GM21786 (cell line): ENCODE measurements at regions not wholly inside any gene's neighbourhood (a gene's known extent, or its start where the extent isn't known, plus 50 kb on each side); places are given as distances from the start of the nearest gene placed in this dataset.

Experiments
- ATAC-seq: cut with Tn5 transposase; IDR thresholded peaks from one replicate; pipeline ENCODE4 v1.9.1; 2021; ENCODE audit not compliant: unreplicated experiment

DNA sequence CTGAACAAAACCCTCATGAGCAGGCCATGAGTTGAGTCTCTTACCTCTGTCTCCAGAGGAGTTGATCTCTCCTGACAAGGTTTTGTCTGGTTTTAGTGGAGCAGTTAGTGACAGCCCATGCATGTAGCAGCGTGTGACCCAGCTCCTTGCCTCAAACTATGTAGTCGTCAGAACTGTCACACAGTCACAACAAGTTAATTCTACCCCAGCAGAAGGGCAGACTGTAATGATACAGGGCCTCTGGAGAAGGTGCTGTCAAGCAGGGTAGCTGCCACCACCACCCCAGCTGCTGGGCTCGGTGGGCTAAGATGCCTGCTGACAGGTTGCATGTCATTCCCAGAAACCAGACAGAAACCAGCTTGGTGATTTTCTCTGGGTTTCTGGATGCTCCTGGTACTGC lies 194.5 kb downstream of the PSAT1 start:
- no peak for ATAC-seq

DNA sequence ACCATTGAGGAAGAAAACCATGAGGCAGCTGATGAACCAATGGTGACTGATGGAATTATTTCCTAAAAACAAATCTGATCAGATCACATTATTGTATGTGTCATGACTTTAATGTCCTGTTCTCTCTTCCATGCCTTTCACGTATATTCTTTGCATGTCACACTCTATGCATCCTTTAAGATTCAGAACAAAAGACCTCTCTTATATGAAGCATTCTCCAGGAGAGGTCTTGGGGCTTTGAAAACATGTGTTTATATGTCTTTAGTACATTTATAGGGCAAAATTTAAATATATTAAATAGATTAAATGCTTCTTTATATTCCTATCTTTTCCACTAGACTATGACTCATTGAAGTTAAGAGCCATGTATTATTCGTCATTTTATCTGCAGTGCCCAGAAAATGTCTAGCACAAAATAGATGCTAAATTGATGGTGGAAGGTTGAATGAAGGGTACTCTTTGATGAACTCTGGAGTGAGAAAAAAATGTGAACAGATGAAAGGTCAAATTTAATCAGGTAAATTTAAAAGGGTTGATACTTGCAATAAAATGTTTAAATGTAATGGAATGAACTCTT lies 196.3 kb downstream of the PSAT1 start:
- no peak for ATAC-seq

DNA sequence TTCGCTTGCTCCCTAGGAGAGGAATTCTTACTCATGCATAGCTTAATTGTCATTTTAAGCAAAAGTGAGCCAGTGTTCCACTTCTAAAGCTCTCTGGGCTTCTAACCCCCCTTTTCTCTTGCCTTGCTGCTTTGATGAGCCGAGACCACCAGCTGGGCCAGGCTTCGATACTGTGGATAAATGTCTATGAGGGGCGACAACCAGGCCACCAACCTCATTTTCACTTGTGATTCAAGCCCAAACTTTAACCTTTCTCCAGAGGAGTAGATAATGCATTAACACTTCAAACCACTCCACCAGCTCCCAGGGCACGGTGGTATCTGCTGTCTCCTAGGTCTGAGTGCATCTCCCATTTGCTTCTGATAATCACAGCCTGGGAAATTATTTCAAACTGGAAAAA lies 205.6 kb downstream of the PSAT1 start:
- no peak for ATAC-seq

DNA sequence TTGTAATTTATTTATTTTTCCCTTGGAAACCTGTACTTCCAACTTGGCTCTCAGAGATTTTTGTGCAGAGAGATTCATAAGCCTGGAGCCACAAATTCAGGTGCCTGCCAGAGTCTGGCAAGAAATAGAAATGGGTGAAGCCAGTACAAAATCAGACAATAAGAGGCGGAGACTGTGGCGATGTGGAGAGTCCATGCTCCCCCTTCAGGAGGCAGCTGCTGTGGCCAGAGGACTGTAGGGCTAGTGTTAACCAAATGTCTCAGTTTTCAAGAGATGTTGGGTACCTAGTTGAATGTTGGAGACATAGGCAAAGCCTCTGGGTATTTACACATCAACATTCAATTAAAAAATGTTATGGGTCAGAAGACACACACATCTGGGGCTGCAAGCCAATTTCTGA lies 208.6 kb downstream of the PSAT1 start:
- ATAC-seq, result no peak

DNA sequence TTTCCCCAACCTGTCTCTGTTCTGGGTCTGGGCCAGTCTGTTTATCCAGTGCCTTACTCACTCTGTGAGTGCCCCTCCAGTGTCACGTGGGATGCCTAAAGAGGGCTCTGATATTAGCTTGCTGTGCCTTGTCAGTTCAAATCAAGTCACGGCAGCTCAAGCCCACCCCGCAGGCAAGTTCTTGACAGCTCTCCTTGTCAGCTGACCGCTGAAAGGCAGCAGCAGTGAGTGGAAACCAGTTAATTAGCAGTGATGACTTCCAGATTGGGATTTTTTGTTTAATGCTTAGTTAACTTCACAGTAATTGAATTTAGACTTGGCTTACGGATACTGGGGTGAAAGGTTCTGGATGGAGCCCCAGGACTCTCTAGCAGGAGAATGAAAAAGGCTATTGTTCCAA lies 210.1 kb downstream of the PSAT1 start:
- no peak for ATAC-seq

- no peak for ATAC-seq
These were observed 213.1 kb downstream of the PSAT1 start for GRCh38 chr9:78510035-78510434.

GRCh38 chr9:78515108-78515507 lies 218.2 kb downstream of the PSAT1 start:
- ATAC-seq, result no peak

DNA sequence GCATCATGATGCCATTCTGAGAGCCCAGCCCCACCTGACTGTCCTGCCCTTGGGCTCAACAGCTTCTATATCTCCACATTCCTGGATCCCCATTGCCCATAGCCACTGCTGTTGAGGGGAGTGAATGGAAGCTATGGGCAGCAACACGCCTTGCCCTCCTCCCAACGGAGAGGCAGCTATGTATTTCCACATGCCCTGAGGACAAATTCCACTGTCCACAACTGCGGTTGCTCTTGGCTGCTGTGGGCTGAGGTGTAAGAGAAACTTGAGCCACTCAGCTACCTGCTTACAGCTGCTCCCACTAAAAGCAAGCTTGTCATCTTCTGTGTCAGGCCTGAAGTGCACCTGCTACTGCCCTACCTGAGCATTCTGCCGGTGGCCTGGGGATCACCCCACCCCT lies 222.9 kb downstream of the PSAT1 start:
- ATAC-seq, result no peak

DNA sequence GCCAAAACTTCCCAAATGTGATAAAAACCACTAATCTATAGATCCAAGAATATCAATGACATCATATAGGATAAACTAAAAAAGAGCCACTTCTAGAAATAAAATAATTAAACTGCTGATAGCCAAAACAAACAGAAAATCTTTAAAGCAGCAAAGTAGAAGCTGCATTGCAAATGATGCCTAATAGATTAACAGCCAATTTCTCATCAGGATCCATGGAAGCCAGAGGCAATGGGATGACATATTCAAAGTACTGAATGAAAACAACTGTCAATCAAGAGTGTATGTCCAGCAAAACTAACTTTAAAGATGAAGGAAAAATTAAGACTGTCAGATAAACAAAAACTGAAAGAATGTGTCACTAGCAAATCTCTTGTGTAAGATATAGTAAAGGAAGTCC lies 224.8 kb downstream of the PSAT1 start:
- ATAC-seq, result no peak

- ATAC-seq, result no peak
These were observed 229.1 kb downstream of the PSAT1 start for GRCh38 chr9:78525986-78526560.

DNA sequence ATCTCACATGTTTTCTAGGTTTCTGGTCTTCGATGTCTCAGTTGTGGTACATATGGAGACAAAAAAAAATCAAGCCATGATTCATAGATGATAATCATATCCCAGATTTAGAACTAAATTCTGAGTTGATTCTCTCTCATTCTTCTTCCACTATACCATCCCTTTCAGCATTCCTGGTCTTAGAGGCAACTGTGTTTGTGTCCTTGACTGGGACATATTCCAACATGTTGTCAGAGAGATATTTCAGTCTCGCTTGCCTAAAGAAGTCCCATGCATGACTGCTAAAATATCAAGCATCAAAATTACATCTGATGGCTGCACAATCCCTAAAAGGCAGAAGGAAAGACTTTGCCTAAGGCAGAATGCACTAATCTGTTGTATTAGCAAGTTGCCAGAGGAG lies 236.6 kb downstream of the PSAT1 start:
- no peak for ATAC-seq

DNA sequence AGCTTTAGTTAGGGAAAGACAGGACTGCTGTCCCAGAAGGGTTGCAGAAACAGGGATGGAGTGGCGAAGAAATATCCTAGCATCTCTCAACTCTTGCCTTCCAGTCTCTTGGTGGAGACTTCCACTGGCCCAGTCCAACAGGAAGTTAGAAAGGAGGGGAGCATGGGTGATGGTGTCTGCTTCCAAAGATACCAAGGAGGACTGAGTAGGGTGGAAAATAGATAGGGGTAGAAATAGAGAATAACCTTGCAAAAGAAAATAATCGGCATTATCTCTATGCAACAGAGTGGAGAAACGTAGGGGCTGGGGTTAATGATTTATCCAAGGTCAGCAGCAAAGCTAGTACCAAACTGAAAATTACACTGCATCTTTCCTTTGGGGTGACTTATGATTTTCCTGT lies 242.3 kb downstream of the PSAT1 start:
- no peak for ATAC-seq

DNA sequence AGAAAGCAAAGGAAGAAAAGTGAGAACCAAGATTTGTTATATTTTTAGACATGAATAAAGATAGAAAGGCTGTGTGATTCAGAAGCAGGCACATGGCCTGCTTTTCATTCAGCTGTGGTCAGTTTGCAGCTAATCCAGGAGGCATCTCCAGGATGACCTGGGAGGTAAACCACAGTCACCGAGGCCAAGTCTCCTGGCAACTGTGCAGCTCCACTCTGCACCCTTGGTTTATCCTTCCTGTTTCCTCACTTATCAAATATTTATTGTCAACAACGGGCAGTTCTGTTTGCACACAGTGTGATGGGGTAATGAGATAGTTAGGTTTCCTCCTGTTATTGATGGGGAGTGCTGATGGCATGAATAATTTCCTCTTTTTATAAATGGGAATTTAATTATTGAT lies 243.0 kb downstream of the PSAT1 start:
- no peak for ATAC-seq

DNA sequence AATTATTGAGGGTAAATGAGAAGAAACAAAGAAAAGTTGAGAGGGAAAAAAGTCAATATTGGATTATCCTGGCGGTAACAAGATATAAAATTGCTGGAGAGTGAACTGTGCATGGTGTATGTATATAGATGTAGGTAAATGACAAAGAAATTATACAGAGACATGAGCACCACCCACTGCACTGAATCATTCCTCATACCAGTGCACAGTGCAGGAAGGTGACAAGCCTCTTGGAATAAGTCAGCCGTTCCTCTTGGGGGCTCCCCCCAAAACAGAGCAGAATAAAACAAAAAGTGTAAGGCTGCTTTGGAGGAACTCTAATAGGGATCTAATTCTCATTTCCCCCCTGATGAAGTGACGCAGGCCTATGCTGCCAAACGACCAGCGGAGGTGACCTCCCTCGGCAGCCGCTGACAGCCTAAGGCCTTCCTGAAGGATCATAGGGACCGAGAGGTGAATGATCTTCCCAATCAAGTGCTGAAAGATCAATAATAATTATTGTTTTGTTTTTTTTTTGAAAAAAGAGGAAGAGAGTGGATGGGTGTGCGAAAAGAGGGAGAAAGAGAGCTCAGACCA lies 245.0 kb downstream of the PSAT1 start:
- ATAC-seq, result no peak

DNA sequence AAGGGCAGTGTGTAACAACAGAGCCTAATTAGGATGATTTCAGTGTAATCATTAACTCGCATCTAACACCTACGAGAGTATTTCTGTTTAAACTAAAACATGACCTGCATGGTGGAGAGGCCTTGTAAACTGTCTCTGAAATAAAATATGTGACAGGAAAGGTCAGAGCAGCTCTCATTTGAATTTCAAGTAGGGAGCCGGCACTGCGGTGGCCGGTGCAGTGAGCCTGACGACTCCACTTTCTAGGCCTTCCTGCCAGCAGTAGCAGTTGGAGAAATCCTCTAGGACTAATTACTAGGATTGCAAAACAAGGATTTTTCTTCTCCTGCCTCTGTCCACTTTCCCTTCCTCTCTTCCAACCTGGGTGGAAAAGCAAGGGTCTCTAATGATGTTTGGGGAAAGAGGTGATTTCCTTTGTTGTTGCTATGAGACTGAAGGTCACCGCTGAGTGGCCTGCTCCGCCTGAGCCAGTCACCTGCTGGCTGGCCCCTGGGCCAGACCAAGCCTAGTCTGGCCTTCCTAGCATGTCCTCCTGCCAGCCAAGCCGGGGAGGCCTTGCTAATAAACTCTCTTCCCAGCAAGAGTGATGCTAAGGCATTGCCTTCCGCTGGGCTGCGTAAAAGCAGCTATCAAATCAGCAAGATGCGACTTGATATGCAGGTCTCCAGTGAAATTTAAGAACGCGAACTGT lies 245.7 kb downstream of the PSAT1 start:
- ATAC-seq, result no peak

GRCh38 chr9:78543353-78543752 lies 246.4 kb downstream of the PSAT1 start:
- no peak for ATAC-seq

GRCh38 chr9:78544230-78544629 lies 247.3 kb downstream of the PSAT1 start:
- no peak for ATAC-seq

- ATAC-seq, result no peak
These were observed 250.9 kb downstream of the PSAT1 start for GRCh38 chr9:78547831-78548230.

- ATAC-seq, result no peak
These were observed 251.7 kb downstream of the PSAT1 start for GRCh38 chr9:78548670-78549069.

DNA sequence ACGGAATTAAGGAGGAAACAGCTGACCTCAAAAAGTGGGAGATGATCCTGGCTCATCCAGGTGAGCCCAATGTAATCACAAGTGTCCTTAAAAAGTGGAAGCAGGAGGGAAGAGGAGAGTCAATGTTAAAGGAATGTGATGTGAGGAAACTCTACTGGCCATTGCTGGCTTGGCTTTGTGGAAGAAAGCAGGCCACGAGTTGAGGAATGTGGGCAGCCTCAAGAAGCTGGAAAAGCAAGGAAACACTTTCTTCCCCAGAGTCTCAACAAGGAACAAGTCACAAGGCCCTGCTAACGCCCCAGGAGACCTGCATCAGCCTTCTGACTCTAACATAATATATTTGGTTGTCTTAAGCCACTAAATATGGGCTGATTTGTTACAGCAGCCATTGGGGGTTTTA lies 252.8 kb downstream of the PSAT1 start:
- ATAC-seq, result no peak

DNA sequence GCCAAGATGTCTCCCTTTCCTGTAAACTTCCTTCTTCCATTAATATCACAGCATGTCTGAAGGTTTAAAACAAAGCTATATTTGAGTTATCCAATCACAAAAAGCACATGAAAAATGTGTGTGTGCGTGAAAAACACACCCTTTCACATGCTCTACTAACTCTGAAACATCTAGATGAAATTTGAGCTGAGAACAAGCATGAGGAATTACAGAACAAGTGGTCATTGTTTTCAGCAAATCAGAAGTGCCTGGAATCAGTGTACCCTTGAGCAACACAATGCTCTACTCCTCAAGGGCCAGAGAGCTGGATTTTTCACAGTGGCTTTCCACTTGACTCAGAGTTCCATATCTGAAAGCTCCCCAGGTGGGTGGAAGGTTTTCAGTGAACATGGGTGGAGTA lies 255.9 kb downstream of the PSAT1 start:
- no peak for ATAC-seq

DNA sequence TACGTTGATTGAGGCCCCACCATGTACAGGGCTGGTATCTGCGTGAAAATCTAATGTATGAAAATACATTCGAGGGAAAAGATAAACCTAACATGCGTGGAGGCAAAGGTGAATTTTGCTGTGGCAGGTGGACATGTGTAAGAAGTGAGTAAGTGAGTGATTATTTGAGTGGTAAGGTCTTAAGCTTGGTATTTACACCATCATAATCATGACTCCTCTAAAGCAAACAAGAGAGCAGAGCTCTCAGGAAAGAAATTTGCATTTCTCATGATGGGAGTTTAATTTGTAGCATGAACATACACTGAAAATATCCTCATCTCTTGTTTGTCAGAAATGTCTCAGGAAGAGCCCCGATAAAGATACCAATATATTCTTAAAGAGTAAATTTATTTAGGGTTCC lies 260.6 kb downstream of the PSAT1 start:
- ATAC-seq, result no peak
